Stimulated activated CD4-positive, alpha-beta T cell treated with anti-CD3 and anti-CD28 coated beads, Interleukin-2, amount 100 ng/mL, for 24 hours (primary cell): ENCODE measurements at regions not wholly inside any gene's neighbourhood (a gene's known extent, or its start where the extent isn't known, plus 50 kb on each side); places are given as distances from the start of the nearest gene placed in this dataset.

Experiments
- DNase-seq, 2 donors: peaks; one replicate each; pipeline ENCODE4 v3.0.0-alpha.2; 2020

DNA sequence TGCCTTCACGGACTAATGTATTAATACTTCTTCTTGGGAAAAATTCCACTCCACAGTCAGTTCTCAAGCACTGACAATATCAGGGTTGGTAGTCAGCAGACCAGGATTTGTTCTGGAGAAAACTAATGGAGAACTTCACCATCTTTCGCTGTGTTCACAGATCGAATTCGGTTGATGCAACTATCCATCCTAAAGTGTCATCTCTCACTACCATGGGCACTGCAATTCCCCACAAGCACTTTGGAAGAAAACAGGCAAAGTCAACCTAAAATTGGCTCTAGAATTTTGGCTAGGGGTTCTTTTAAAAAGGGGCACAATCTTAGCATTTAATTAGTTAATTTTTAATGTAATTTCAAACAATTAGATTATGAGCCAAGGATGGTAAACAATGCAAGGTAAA lies 164.4 kb downstream of the HGF start:
- DNase-seq, result no peak

DNA sequence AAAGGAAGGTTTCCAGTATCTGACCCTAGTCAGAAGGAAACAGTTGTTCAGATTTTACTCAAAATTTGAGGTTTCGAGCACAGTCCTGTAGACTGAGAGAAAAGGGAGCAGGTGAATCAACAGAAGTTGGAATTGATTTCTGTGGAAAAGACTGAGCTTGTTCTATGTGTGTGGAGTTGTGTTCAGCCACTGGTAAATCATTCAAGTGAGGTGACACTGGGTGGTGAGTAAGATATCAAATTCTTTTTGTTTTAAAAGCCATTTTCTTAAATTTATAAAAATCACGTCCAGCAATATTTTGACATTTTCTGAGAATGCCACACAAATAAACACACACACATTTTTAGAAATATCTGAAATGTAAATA lies 165.1 kb downstream of the HGF start:
- DNase-seq, result no peak

DNA sequence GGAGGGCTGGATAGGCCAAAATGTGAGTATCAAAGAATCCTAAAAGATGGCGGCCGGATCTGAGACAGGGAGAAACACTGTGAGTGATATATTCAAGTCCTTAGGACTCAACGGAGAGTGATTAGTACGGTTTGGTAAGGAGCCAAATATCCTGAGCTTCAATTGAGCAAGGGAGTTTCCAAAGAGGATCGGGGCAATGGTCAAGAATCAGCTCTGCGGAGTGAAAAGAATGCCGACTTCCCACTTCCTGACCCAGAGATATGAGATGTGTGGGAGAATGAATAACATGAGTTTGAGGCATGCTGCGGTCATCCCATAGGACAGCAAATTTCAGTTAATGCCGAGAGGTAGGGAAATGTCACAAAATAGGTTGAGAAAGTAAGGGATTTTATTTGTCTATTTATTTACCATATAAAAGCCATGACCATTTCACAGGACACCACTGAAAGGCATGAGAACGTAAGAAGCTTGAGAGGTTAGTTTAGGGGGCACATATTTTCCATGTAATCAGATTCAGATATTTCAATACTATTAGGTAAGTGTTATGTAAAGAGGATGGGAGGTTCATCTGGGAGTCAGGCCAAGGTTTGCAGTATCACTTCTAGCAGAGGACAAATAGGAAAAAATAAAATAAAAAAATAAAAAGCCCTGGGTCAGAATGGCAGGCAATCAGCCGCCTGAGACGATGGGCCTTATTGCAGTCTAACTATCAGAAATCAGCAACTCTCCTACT lies 165.6 kb downstream of the HGF start:
- DNase-seq, result no peak

DNA sequence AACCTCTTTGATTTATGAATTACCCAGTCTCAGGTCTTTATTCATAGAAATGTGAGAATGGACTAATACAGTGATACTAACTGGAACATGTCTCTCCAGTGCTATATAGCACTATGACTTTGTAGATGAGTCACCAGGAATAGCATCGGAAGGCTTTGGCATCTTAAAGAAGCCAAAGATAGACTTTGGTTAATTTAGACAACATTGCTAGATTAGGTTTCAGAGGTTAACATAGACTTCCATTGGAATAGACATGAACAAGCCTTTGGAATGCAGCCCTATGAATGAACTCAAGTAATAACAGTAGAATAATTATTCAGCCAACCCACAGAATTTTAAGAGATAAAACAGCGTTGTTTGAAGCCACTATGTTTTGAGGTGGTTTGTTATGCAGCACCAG lies 169.2 kb downstream of the HGF start:
- DNase-seq, result no peak

DNA sequence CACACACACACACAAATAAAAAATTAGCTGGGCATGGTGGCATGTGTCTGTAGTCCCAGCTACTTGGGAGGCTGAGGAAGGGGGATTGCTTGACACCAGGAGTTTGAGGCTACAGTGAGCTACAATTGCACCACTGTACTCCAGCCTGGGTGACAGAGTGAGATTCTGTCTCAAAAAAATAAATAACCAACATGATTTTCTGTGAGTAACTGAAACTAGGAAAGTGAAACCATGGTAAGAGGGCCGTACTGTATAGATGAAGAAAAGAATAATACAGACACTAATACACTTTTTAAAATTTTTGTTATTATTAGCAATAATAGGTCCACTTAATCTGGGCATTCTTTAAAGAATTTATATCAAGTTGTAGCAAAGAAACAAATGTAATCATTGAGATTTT lies 170.9 kb downstream of the HGF start:
- no peak for DNase-seq

DNA sequence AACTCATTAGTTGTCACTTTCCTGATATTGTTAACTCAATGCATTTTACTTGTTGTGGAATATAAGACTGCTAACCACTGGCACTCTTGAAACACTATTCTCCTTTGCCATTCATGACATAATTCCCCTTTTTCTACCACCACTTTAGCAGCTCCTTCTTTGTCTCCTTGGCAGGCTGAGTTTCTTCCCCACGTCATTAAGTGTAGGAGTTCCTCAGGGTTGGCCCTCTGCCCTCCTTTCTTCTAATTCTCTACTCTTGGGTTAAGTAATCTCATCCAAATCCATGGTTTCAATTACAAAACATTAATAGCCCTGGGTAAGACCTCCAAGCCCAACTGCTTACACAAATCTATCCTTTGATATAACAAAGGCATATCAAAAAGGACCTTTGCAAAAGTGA lies 175.1 kb downstream of the HGF start:
- DNase-seq, result no peak

DNA sequence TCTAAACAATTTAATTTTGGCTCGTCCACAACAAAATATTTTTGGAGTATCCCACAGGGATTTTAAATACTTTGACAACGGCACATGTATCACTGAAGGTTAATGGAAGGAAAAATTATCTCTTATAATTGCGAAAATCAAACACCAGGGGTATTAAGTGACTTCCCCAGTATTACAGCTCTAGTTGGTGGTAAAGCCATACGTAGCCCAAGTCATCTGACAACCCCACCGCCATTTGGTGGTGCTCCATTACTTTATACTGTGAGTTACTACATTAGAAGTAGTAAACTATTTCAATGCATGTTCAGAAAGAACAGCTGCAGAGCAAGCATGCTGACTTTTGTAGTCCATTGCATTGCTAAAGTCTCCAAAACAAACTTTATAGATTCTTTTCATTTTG lies 179.7 kb downstream of the HGF start:
- no peak for DNase-seq

DNA sequence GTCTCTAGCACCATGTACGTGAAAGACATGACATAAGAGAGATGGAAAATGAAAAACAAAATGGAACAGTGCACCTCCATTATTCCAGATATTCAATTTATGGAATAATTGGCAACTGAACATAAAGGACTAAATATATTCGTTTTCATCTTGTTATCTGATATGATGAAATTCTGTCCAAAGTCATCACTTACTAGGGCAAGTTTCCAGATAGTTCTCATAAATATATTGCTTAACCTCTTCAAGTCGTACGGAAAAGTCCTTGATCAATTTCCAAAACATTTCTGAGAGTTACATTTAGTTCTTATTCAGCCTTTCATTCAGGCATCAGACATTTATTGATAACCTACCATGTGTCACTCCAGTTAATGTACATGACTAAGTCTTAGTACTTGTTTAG lies 185.2 kb downstream of the HGF start:
- no peak for DNase-seq

DNA sequence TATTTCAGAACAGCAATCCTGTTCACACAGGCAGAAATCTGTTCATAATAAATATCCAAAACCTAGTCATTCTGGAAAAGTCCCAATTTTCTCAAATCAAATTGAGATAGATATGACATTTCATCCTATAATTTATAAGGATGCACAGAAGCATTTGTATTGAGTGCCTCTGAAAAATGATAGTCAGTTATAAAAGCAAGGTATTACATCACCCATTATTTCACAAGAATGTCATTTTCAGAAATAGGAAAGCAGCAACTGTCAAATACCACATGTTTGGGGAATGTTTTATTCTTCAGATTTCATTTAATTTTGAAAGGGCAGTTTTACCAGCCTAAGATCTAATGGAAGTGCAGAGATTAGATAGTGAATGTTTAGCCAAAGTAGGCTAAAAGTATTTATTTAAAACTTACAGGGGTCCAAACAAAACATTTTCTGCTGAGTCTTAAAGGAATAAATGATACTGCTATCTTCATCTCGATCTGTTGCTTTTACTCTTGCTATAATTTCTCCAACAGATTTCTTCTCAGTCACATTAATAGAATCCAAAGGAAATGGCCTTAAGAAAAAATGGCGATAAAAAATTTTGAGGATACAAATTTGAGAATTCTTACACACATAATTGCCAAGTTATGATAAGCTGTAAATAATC lies 185.8 kb downstream of the HGF start:
- no peak for DNase-seq

DNA sequence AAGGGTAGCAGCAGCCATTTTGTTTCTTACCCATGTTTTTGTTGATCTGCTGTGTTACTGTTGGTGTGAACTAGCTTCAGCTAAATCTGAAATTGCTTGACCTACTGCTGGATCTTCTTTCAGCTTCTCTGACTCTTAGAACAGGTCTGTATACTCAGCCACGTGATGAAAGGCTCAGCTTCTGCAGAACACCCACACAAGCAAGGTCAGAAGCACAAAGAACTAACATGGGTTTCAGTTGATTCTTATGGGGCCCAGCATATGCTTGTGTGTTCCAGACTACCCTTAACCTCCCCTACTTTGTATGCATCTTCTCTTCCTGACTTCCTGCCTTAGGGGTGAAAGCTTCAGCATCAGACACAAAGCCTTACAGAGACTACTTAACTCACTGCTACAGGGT lies 186.8 kb downstream of the HGF start:
- DNase-seq, result no peak

DNA sequence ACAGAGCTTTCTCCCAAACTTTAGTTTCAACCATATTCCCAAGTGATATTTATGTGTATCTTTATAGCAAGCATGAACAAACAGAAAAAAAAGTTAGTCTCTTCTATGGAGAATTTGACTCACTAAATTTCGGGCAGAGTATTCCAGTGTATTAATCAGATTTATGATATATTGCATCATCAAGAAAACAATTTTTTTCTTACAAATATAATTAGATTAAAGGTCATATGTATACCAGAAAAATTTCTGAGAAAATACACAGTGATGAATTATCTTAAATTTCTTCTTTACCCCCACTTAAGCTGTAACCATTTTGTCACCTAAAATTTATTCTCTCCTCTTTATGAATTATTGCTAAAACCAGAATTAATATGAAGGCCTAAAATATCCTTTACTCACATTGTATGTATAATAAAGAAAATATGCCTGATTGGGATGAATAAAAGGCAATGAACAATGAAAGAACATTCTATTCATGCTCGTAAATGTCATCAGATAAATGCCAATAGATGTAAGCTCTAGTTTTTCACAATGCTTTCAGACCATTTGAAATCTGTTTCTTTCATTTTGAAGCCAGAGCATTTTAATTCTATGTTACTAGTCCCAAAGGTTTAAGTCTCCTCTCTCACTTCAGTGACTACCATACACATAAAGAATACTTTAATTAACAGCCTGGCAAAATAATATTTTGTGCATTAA lies 192.1 kb downstream of the HGF start:
- no peak for DNase-seq

DNA sequence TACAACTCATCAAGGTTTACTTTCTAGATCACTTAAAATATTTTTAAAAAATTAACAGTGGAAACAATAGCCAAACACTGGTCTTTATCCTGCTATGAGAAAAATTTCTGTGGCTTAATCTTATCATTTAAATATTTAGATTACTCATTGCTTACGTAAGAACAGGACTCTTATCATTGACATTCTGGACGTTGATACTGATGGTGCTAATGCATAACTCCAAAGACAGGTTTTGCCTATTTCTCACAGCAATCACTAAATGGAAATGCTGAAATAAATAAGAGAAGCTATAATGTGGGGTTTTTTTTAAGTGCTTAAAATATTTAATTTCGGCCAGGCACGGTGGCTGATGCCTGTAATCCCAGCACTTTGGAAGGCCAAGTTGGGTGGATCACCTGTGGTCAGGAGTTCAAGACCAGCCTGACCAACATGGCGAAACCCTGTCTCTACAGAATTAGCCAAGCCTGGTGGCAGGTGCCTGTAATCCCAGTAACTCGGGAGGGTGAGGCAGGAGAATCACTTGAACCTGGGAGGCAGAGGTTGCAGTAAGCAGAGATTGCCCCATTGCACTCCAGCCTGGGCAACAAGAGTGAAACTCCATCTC lies 195.0 kb downstream of the HGF start:
- DNase-seq, result no peak

DNA sequence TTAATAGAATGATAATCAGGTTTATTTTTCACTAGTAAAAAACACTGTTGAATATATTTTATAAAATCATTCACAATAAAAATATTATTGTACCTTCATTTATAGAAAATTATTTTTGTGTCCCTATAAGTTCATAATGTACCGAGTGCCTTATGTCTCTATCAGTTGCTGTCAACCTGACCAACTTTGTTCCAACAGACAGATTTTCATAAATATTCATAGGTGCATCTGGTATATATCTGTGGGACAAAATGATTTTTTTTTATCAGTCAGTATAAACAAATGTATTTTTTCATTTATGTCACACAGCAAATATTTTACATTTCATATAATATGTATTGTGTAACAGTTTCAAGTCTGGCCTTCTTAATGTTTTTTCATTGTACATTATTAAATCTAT lies 195.9 kb downstream of the HGF start:
- DNase-seq, result no peak

DNA sequence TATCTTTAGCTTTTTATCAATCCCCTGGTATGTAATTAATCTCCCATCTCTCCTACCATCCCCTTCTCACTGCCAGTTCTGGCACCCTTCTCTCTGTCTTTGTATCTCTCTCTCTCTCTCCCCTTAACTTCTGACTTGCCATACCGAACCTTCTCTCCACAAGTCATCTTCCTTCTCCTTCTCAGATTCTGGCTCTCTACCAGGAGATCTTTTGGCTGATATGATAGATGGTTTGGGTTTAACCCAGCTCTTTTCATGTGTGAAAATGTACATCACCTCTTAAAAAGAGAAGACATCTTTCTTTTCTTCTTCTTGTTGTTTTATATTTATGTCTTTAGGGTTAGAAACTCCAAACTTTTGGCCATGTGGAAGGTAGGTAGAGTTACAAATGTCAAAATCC lies 196.7 kb downstream of the HGF start:
- no peak for DNase-seq

DNA sequence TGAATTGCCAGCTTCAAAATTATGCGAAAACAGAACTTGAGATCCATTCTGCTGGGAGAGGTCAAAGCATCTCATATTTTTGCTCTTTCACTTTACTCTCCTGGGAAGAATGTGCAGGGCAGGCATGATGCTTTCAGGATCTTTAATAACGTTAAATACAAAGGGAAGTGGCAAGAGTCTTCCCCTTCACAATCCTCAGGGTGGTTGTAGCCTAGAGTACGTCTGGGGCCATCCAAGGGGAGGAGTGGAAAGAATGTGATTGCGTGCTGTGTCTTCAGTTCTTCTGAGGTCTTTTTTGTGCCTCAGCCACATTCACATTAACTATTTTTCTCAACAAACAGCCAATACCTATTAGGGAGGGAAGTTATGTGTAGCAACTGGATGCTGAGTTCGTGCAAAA lies 207.3 kb downstream of the HGF start:
- DNase-seq, result no peak

DNA sequence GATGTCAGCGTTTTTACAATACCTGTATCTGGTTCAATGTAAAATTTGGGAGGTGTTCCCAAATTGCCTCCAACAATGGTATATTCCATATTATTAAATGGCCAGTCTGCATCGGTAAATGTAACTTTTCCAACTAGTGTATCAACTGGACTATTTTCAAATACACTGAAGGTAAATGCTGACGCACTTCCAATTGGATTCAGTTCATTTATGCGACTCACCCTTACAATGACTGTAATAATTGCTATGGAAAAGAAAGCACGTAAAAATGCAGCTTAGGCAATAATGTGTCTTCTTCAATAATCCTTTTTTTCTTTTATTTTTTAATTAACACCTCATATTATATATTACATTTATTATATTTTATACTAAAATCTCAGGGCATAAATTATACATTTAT lies 209.1 kb downstream of the HGF start:
- DNase-seq, result no peak

DNA sequence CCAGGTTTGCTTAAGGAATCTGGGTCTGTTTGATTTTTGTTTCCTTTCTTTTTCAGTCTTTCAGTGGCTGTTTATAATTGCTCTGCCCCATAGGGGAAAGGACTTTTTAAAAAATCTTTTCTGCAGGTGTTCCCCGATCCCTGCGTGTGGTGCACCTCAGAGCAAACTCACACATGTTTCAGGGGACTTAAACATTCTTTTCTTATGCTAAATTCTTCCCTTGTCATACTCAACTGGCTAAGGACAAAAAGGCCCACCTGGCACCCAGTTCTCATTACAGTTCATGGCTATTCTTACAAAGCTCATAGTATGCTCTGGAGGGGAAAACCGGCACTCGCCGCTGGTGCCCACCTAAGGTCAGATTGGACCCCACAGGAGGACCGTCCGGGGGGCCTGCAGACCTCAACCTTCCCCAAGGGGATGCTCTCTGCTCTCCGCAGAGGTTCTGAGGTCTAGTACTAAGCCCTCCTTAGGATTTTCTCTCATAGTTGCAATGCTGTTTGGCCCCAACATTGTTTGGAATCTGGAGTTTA lies 220.3 kb downstream of the HGF start:
- DNase-seq, result no peak

DNA sequence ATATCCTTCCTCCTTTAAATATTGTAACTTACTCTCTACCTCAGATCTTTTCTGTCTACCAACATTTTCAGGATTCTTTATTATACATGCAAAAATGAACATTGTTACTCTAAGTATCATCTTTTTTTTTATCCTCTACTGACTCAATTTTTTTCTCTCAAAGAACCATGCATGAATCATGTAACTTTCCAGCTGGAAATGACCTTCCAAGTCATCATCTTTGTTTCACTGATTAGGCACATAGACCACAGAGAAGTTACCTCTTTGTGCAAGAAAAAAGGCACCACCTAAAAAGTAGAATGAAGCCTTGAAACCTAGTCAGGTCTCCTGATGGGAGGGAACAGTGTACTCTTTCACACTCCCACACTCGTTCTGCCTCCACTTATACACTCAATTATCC lies 234.9 kb downstream of the HGF start:
- DNase-seq, result no peak

DNA sequence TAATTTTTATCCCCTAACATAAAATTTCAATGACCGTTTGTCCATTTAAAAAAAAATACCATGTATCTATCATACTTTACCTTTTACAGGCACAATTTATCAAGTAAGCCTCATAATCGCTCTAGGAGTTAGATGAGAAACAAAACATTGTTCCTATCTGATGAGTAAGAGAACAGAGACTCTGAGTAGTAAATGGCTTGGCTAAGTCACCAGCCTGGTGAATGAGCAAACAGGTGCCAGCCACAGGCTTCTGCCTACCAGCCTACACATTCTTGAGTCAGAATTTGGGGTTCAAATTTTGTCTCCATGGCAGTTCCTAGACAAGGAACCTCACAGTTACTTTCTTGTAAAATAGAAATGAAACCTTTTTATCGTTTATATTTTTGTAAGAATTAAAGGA lies 235.4 kb downstream of the HGF start:
- no peak for DNase-seq

DNA sequence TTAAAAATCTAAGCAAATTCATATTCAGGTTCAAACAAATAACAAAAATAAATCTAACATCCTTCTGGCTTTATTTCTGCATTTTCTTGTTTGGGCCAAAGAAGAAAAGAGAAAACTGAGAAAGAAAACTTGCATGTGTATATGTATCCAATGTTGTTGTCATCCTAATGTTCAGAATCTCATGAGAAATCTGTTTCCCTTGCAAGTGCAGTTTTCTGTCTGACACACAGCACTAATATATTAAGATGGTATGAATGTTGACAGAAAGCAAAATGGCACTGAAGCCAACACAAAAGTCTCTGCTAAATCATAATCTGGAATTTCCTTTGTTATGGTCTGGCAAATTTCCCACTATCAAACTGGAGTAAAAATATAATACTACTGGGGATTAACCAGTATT lies 235.9 kb downstream of the HGF start:
- DNase-seq, result no peak

DNA sequence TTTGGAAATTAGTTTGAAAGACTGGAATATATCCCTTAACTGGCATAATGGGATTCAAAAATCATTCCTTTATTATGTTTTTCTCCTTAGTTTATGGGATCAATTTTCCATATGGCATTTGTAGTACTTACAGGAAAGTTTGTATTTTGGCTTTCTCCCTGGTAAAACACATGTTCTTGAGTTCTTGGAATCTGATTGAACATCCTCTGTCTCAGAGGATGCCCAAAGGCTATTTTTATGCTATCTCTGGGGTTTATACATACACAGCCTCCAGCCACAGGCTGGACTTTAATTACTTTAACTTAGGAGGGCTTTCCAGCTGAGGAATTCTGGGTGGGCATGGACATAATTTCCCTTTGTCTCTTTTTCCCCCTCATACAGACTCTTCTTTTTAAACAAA lies 236.4 kb downstream of the HGF start:
- no peak for DNase-seq

DNA sequence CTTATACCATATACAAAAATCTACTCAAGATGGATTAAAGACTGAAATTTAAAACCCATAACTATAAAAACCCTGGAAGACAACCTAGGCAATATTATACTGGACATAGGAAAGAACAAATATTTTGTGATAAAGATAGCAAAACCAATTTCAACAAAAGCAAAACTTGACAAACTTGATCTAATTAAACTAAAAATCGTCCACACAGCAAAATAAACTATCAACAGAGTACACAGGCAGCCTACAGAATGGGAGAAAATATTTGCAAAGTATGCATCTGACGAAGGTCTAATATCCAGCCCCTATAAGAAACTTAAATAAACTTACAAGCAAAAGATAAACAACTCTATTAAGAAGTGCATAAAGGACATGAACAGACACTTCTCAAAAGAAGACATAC lies 240.1 kb downstream of the HGF start:
- no peak for DNase-seq

DNA sequence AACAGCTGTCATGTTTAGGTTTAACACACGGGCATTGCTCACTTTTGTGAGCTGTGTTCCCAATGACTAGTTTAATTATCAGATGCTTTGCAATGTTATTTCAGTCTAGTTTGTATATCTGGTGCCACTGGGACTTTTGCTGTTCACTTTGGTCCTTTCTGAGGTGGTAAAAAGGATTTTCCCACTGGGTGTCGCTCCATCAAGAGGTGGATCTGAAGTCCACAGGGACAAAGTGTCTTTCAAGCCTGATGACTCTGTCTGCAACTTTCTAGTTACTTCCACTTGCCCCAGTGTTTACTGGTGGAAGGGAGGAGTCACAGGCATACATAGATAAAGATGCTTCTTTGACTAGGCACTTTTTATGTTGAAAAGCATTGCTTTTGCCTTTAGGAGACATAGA lies 242.2 kb downstream of the HGF start:
- DNase-seq, result no peak

DNA sequence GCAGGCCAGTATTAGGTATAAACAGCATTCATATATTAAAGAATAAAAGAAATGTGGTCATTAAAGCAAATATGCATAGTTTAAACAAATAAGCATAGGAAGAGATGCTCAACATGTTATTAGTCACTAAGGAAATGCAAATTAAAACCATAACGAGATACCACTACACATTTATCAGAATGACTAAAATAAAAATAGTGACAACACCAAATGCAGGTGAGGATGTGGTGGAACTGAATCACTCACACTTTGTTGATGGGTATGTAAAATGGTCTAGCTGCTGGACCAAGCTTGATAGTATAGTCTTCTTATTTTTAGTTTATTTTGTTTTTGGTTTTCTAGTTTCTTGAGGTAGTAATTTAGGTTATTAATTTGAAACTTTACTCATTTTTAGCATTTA lies 242.9 kb downstream of the HGF start:
- no peak for DNase-seq
